ENCODE measurements at regions not wholly inside any gene's neighbourhood (a gene's known extent, or its start where the extent isn't known, plus 50 kb on each side); places are given as distances from the start of the nearest gene placed in this dataset.

DNA sequence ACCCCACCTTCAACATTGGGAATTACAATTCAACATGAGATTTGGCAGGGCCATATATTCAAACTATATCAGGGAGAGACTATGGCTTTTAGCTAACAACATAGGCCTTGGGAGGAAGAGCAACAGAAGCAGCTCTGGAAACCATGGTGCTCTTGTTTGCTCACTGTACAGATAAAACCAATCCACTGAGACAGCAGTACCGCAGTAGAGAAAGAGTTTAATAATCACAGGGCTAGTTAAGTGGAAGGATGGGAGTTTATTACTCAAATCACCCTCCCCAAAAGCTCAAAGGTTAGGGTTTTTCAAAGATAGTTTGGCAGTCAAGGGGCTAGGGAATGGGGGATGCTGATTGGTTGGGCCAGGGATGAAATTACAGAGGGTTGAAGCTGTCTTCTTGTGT lies 52.7 kb upstream of the CRHR1 start:
- Histone ChIP-seq H3K9me3 (replicated peaks; ENCODE audit: control insufficient read depth, insufficient read depth, low read length) (no peaks in the 10 kb centered on the region), H3K79me2 (ENCODE audit: control insufficient read depth, insufficient read depth, low read length) (no peaks in the 10 kb centered on the region), H3K4me3 (replicated peaks in 1 of 3; ENCODE audit: insufficient read depth in 1 of 3, low read depth in 1 of 3, low read length in 3 of 3) (no peak overlapping the region), H3K9ac (replicated peaks; ENCODE audit: extremely low read depth, insufficient read depth, low read length) (no peak overlapping the region), H4K20me1 (replicated peaks; ENCODE audit: control insufficient read depth, extremely low read depth, insufficient read depth, low read length) (no peaks in the 10 kb centered on the region), H2AFZ (ENCODE audit: low read depth, low read length) (no peak overlapping the region), H3K36me3 (ENCODE audit: control insufficient read depth in 2 of 2, extremely low read depth in 1 of 2, insufficient read depth in 2 of 2, low read length in 2 of 2) (no peaks in the 10 kb centered on the region), H3K27me3 (ENCODE audit: control insufficient read depth in 2 of 2, insufficient read depth in 2 of 2, low read length in 2 of 2) (peaks cover 0 to 5% of the 10 kb centered on the region in 2 experiments), H3K4me1 (ENCODE audit: control insufficient read depth, extremely low read depth, insufficient read depth, low read length) (no peaks in the 10 kb centered on the region), H3K4me2 (ENCODE audit: insufficient read depth, low read length) (no peak overlapping the region), H3K9me1 (replicated peaks; ENCODE audit: control insufficient read depth, extremely low read depth, insufficient read depth, low read length) (no peaks in the 10 kb centered on the region), H3K27ac (ENCODE audit: insufficient read depth, low read depth, low read length) (no peak overlapping the region)
- no peak for DNase-seq (ENCODE audit: low read depth, low spot score)
- ChIA-PET POLR2A (no interaction called here), CTCF (no interaction called here)
- intact Hi-C loops (cut with micrococcal nuclease) (no loop called here), dilution Hi-C loops (cut with MboI; ENCODE audit: extremely low pct_ligation_motif_present, low sequenced_read_pairs) (no loop called here)
- FAIRE-seq: no peak
- no TSS peak for BruUV-seq (replicated peaks)
- TF ChIP-seq JUN (IDR thresholded peaks at IDR 0.05; ENCODE audit: borderline replicate concordance, insufficient read depth, insufficient read length, low read depth) (no peak), GATA2 (IDR thresholded peaks at IDR 0.05; ENCODE audit: insufficient read depth, insufficient read length, low read depth, low read length) (no peak), EZH2 (IDR thresholded peaks at IDR 0.05; ENCODE audit: borderline replicate concordance, low read depth, low read length, severe bottlenecking) (no peak), POLR2AphosphoS5 (IDR thresholded peaks at IDR 0.05; ENCODE audit: insufficient read depth, low read depth, low read length) (no peak), FOS (IDR thresholded peaks at IDR 0.05; ENCODE audit: borderline replicate concordance, insufficient read depth, low read length) (no peak), MYC (IDR thresholded peaks at IDR 0.05; ENCODE audit: low read depth, low read length) (no peak), POLR2A (IDR thresholded peaks at IDR 0.05; ENCODE audit: low read depth, low read length) (no peak)
- TF ChIP-seq, protein P1, sequence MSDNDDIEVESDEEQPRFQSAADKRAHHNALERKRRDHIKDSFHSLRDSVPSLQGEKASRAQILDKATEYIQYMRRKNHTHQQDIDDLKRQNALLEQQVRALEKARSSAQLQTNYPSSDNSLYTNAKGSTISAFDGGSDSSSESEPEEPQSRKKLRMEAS (IDR thresholded peaks at IDR 0.05; ENCODE audit: insufficient read depth, insufficient read length): no peak
- TF ChIP-seq, protein P2, sequence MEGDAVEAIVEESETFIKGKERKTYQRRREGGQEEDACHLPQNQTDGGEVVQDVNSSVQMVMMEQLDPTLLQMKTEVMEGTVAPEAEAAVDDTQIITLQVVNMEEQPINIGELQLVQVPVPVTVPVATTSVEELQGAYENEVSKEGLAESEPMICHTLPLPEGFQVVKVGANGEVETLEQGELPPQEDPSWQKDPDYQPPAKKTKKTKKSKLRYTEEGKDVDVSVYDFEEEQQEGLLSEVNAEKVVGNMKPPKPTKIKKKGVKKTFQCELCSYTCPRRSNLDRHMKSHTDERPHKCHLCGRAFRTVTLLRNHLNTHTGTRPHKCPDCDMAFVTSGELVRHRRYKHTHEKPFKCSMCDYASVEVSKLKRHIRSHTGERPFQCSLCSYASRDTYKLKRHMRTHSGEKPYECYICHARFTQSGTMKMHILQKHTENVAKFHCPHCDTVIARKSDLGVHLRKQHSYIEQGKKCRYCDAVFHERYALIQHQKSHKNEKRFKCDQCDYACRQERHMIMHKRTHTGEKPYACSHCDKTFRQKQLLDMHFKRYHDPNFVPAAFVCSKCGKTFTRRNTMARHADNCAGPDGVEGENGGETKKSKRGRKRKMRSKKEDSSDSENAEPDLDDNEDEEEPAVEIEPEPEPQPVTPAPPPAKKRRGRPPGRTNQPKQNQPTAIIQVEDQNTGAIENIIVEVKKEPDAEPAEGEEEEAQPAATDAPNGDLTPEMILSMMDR (IDR thresholded peaks at IDR 0.05; ENCODE audit: extremely low read depth in 1 of 2, insufficient read depth in 1 of 2, low read depth in 1 of 2, low read length in 2 of 2): no peak
